Calu3 (cell line): ENCODE measurements at regions not wholly inside any gene's neighbourhood (a gene's known extent, or its start where the extent isn't known, plus 50 kb on each side); places are given as distances from the start of the nearest gene placed in this dataset.

ENCODE experiments used
- BruUV-seq: library from RNA; stranded (reverse); fragments of 400-500 nt; replicated peaks from 2 replicates; lab custom pipeline; 2021; lab: Mats Ljungman, UMichigan
- CTCF ChIA-PET: fragments of 300-600 bp; sonication (Branson Sonifier 250); formaldehyde crosslinking; loops from one replicate; lab custom pipeline; 2022; ENCODE audit warnings: antibody characterized with exemption; lab: Charles Lee
- DNase-seq: peaks from one replicate; pipeline ENCODE4 v3.0.0; 2022
- H3K27ac Mint-ChIP-seq: one replicate; pipeline ENCODE4 v1.8.0; 2022; ENCODE audit warnings: mixed read lengths; ENCODE audit not compliant: unreplicated experiment
- H3K27me3 Mint-ChIP-seq: one replicate; pipeline ENCODE4 v1.8.0; 2022; ENCODE audit warnings: mixed read lengths; ENCODE audit not compliant: unreplicated experiment
- H3K36me3 Mint-ChIP-seq: one replicate; pipeline ENCODE4 v1.8.0; 2022; ENCODE audit warnings: mild to moderate bottlenecking, moderate library complexity, mixed read lengths; ENCODE audit not compliant: insufficient read depth, unreplicated experiment
- H3K4me1 Mint-ChIP-seq: one replicate; pipeline ENCODE4 v1.8.0; 2022; ENCODE audit warnings: mild to moderate bottlenecking, low read depth, mixed read lengths; ENCODE audit not compliant: unreplicated experiment
- H3K4me3 Mint-ChIP-seq: one replicate; pipeline ENCODE4 v1.8.0; 2022; ENCODE audit warnings: mild to moderate bottlenecking, low read depth, moderate library complexity, mixed read lengths; ENCODE audit not compliant: unreplicated experiment
- H3K9me3 Mint-ChIP-seq: one replicate; pipeline ENCODE4 v1.8.0; 2022; ENCODE audit warnings: low read depth, mixed read lengths; ENCODE audit not compliant: unreplicated experiment
- intact Hi-C: fragments of 100-400 bp; cut with micrococcal nuclease; formaldehyde crosslinking; loops from one replicate; pipeline ENCODE4 v1.10.0; 2022; ENCODE audit not compliant: unreplicated experiment
- TF ChIP-seq, protein P1 (sequence below): fragments of 200-600 bp; IDR thresholded peaks from one replicate; pipeline ENCODE4 v1.8.0; 2022; ENCODE audit warnings: antibody characterized with exemption; ENCODE audit not compliant: unreplicated experiment

DNA sequence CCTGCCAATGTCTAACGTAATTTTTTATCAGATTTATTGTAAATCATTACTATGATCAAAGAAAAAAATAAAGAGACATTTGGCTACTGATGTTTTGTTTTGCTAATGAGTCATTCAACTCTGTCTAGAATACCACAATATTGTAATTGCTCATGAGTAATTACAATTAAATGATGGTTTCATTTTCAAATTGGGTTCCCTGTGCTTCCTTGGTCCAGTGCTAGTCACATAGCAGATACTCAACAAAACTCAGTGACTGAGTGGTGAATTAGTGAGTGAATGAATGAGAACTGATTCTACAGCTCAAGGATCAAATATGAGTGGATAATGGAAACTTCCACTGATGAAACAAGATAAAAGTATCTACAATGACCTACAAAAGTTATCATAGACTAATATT is 304.7 kb downstream of the POU4F1 start:
- intact Hi-C loops, result no loop called here
- CTCF ChIA-PET, result no interaction called here
- no peaks in the 10 kb centered on the region for H3K9me3 Mint-ChIP-seq
- TF ChIP-seq, protein P1, sequence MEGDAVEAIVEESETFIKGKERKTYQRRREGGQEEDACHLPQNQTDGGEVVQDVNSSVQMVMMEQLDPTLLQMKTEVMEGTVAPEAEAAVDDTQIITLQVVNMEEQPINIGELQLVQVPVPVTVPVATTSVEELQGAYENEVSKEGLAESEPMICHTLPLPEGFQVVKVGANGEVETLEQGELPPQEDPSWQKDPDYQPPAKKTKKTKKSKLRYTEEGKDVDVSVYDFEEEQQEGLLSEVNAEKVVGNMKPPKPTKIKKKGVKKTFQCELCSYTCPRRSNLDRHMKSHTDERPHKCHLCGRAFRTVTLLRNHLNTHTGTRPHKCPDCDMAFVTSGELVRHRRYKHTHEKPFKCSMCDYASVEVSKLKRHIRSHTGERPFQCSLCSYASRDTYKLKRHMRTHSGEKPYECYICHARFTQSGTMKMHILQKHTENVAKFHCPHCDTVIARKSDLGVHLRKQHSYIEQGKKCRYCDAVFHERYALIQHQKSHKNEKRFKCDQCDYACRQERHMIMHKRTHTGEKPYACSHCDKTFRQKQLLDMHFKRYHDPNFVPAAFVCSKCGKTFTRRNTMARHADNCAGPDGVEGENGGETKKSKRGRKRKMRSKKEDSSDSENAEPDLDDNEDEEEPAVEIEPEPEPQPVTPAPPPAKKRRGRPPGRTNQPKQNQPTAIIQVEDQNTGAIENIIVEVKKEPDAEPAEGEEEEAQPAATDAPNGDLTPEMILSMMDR, result no peak
- no peak overlapping the region for H3K27ac Mint-ChIP-seq
- H3K27me3 Mint-ChIP-seq, result no peaks in the 10 kb centered on the region
- BruUV-seq, result no TSS peak
- no peaks in the 10 kb centered on the region for H3K4me1 Mint-ChIP-seq
- no peak overlapping the region for H3K4me3 Mint-ChIP-seq
- no peaks in the 10 kb centered on the region for H3K36me3 Mint-ChIP-seq
- DNase-seq, result no peak

GRCh38 chr13:78286748-78287147 is 316.6 kb downstream of the POU4F1 start:
- Mint-ChIP-seq H3K36me3 (no peaks in the 10 kb centered on the region), H3K27me3 (no peaks in the 10 kb centered on the region), H3K4me3 (no peak overlapping the region), H3K9me3 (peaks cover 3% of the 10 kb centered on the region), H3K27ac (no peak overlapping the region), H3K4me1 (no peaks in the 10 kb centered on the region)
- TF ChIP-seq, protein P1, result no peak
- CTCF ChIA-PET, result no interaction called here
- no TSS peak for BruUV-seq
- DNase-seq, result no peak
- intact Hi-C loops, result no loop called here

DNA sequence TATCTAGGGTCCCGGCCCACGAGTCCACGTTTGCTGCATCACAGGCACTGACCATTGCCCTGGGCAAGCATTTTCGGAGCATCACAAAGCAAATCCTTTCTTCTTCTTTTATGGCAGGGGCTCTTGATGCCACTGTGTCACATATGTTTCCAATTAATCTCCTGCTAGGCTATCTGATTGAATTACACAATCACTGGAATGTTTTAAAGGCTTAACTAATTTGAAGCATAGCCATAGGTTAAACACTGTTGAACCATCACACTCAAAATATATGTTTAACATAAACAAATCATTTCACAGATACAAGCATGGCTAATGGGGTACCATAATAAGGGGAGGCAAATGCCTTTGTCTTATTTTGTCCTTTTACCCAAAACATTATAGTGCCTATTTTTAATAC is 338.3 kb downstream of the POU4F1 start:
- H3K4me3 Mint-ChIP-seq, result no peak overlapping the region

DNA sequence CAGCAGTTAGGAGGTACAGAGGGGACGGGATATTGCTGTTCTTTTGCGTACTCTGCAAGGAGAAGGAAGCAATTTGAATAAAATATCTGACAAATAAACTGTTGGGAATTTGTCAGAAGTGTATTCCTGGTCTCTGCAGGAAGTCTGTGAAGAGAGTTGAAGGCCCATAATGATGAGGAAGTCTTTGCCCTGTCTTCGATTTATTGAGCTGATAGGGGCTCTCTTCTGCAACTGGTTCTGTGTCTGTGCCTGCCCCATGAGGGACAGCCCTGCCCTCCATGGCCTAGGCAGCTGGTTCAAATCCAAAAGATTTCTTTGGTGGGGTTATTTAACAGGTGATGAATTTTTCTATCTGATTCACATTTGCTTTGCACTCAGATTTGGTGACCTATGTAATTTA is 339.7 kb upstream of the EDNRB start:
- no peak overlapping the region for H3K27ac Mint-ChIP-seq
- BruUV-seq, result no TSS peak
- intact Hi-C loops, result no loop called here

More for the DNA sequence above, 338.3 kb downstream of the POU4F1 start:
- Mint-ChIP-seq H3K27me3 (no peaks in the 10 kb centered on the region), H3K36me3 (no peaks in the 10 kb centered on the region), H3K4me1 (no peaks in the 10 kb centered on the region), H3K9me3 (no peaks in the 10 kb centered on the region), H3K27ac (no peak overlapping the region)
- intact Hi-C loops, result no loop called here
- BruUV-seq, result no TSS peak
- CTCF ChIA-PET, result no interaction called here
- TF ChIP-seq, protein P1, result no peak
- DNase-seq, result no peak

More for the DNA sequence above, 339.7 kb upstream of the EDNRB start:
- CTCF ChIA-PET, result no interaction called here
- Mint-ChIP-seq H3K4me1 (no peaks in the 10 kb centered on the region), H3K4me3 (no peak overlapping the region), H3K27me3 (no peaks in the 10 kb centered on the region), H3K9me3 (no peaks in the 10 kb centered on the region), H3K36me3 (no peaks in the 10 kb centered on the region)
- TF ChIP-seq, protein P1, result no peak
- no peak for DNase-seq
